HAP-1 (cell line): ENCODE measurements at regions not wholly inside any gene's neighbourhood (a gene's known extent, or its start where the extent isn't known, plus 50 kb on each side); places are given as distances from the start of the nearest gene placed in this dataset.

Experiments used
- DNase-seq, 2 experiments: peaks; one replicate each; pipeline ENCODE4 v3.0.0-alpha.2; 2016 to 2020; ENCODE audit warnings: low spot score in 2 of 2
- H3K27me3 ChIP-seq: fragments of 250-450 bp; sonication (Bioruptor Pico); 2 replicates; pipeline ENCODE4 v1.5.1; 2020; ENCODE audit warnings: low read depth, mild to moderate bottlenecking, moderate library complexity
- H3K36me3 ChIP-seq: fragments of 250-450 bp; sonication (Bioruptor Pico); replicated peaks from 2 replicates; pipeline ENCODE4 v1.5.1; 2020; ENCODE audit warnings: mild to moderate bottlenecking
- H3K4me1 ChIP-seq: fragments of 250-450 bp; sonication (Bioruptor Pico); 2 replicates; pipeline ENCODE4 v1.5.1; 2020; ENCODE audit warnings: mild to moderate bottlenecking
- H3K4me3 ChIP-seq: fragments of 250-450 bp; sonication (Bioruptor Pico); 2 replicates; pipeline ENCODE4 v1.5.1; 2020; ENCODE audit warnings: mild to moderate bottlenecking, moderate library complexity
- H3K9me3 ChIP-seq: fragments of 250-450 bp; sonication (Bioruptor Pico); 2 replicates; pipeline ENCODE4 v1.5.1; 2020; ENCODE audit warnings: mild to moderate bottlenecking, moderate library complexity
- in situ Hi-C: fragments of 300-500 bp; cut with MboI; formaldehyde crosslinking; loops from 3 replicates; pipeline ENCODE4 v1.14.3; 2020; ENCODE audit warnings: low sequenced_read_pairs, inconsistent platforms, mixed read lengths

DNA sequence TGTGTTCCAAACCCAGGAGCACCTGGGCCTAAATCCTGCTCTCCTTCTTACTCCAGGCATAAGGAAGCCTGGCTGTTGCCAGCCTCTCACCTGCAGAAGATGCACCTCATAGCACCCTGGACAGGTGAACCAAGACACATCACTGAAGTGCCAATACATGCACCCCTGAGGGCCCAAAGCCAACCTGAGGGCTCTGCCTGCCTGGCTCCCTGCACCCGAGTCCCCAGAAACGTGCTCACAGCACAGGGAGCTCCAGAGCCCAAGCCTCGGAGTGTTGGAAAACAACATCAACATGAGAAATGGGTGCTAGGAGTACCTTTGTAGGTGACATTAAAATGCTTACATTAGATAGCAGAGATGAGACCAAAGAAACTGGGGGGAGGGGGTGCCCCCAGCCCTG, 96.3 kb upstream of the RAB6C start:
- H3K4me1 ChIP-seq = no peaks in the 10 kb centered on the region
- no peak overlapping the region for H3K4me3 ChIP-seq
- no peaks in the 10 kb centered on the region for H3K36me3 ChIP-seq
- H3K27me3 ChIP-seq = no peaks in the 10 kb centered on the region
- DNase-seq = no peak
- no peaks in the 10 kb centered on the region for H3K9me3 ChIP-seq
- in situ Hi-C loops = no loop called here

DNA sequence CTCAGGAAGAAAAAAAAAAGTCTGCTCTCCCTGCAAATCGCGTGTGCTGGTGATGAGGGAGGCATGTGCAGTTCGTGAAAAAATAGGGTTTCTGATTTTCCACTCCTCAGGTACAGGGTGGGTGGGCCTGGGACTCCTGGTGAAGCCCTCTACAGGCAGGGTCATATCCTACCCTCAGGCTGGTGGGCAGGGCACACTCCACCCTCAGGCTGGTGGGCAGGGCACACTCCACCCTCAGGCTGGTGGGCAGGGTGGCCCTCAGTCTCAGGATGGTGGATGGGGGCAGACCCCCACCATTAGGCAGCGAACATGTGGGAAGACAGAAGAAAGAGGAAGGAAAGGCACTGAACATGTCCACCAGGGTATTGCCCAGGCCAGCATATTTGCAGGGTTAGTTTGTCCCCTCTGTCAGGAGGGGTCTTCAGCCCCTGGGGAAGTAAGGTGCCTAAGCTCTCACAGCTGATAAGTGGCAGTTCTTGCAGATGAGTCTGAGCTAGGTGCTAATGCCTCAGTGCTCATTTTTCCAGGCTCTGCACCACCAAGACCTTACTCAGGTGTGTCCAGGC, 95.2 kb upstream of the RAB6C start:
- Histone ChIP-seq H3K36me3 (no peaks in the 10 kb centered on the region), H3K9me3 (no peaks in the 10 kb centered on the region), H3K4me1 (no peaks in the 10 kb centered on the region), H3K27me3 (no peaks in the 10 kb centered on the region), H3K4me3 (no peak overlapping the region)
- no peak for DNase-seq
- in situ Hi-C loops = no loop called here

DNA sequence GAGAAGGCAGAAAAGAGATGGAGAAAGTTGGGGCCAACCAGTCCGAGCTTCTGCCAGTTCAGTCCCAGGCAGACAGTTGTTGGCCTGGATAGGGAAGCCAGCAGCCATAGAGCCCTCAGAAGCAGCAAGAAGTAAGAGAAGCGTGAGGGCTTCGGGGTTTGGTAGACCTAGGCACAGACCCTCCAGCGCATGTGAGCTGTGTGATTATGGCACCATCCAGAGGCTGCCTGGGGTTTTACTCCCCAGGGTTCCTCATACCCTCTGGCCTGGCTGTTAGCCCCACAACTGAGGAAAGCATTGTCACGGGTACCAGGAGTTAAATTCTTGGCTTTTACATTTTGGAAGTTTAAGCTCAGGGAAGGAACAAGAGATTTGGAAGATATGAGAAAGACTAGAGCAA, 93.7 kb upstream of the RAB6C start:
- DNase-seq = peak in 1 of 2 experiments; percentile 15
- Histone ChIP-seq H3K4me1 (no peaks in the 10 kb centered on the region), H3K4me3 (no peak overlapping the region), H3K36me3 (no peaks in the 10 kb centered on the region), H3K27me3 (no peaks in the 10 kb centered on the region), H3K9me3 (no peaks in the 10 kb centered on the region)
- in situ Hi-C loops = no loop called here

DNA sequence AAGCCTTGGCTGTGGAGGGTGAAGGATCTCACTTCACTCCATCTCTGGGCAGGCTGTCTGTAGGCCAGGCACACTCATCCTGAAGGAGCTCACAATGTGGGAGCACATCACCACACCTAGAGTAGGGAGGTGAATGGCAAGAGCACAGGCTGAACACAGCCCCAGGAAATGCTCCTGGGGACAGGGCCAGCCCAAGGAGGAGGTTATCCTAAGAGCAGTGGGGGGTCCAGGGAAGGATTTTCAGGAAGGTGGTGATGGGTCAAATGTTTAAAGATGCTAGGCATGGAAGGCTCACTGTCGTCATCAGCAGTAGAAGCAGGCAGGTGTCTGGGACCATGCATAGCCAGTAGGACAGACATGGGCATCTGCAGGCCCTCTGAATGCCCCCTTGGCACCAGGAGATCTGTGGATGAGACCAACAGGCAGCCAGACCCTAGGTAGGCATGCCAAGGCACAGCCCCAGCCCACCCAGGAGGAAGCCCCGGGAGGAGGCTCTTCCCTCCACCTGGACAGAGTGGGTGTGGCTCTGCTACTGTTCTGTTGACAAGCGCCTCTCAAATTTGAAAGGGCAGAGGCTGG, 91.7 kb upstream of the RAB6C start:
- Histone ChIP-seq H3K4me3 (no peak overlapping the region), H3K4me1 (no peaks in the 10 kb centered on the region), H3K36me3 (no peaks in the 10 kb centered on the region), H3K9me3 (no peaks in the 10 kb centered on the region), H3K27me3 (no peaks in the 10 kb centered on the region)
- in situ Hi-C loops = no loop called here
- no peak for DNase-seq

DNA sequence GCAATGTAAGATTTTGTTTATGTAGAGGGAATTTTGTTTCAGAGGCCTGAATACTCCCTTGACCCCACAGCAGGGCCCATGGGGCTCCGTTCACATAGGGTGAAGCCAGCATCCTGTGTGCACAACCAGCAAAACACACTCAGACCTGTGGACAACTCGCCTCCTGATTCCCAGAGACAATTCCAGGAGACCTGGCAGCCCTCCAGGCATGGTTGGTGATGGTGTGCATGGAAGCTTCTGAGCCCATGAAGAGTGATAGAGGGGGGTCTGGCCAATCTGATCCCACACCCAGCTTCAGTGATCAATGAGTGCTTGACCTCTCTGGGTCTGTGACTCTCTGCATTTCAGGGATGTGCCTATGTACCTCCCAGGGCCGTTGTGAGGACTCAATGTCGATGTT, 91.0 kb upstream of the RAB6C start:
- no peak for DNase-seq
- Histone ChIP-seq H3K27me3 (no peaks in the 10 kb centered on the region), H3K4me3 (no peak overlapping the region), H3K9me3 (no peaks in the 10 kb centered on the region), H3K4me1 (no peaks in the 10 kb centered on the region), H3K36me3 (no peaks in the 10 kb centered on the region)
- in situ Hi-C loops = no loop called here

DNA sequence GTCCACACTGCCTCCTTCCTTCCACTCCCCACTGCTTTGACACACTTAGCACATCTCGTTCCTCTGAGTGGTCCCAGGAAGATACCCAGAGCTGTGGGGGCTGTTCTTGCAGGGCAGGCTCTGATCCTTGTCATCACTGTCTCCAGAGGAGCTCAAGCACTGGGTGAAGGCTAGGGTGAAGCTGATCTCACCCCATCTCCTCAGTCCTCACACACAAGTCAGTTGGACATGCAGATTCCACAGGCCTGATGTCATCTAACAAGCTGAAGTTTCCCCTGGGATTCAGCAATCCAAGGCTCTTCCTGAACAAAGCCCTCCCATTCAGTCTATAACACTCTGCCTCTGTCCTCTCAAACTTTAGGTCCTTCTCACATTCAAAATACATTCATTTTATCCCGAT, 90.6 kb upstream of the RAB6C start:
- no peak overlapping the region for H3K4me3 ChIP-seq
- H3K36me3 ChIP-seq = no peaks in the 10 kb centered on the region
- in situ Hi-C loops = no loop called here
- no peak for DNase-seq
- no peaks in the 10 kb centered on the region for H3K27me3 ChIP-seq
- no peaks in the 10 kb centered on the region for H3K9me3 ChIP-seq
- H3K4me1 ChIP-seq = no peaks in the 10 kb centered on the region

DNA sequence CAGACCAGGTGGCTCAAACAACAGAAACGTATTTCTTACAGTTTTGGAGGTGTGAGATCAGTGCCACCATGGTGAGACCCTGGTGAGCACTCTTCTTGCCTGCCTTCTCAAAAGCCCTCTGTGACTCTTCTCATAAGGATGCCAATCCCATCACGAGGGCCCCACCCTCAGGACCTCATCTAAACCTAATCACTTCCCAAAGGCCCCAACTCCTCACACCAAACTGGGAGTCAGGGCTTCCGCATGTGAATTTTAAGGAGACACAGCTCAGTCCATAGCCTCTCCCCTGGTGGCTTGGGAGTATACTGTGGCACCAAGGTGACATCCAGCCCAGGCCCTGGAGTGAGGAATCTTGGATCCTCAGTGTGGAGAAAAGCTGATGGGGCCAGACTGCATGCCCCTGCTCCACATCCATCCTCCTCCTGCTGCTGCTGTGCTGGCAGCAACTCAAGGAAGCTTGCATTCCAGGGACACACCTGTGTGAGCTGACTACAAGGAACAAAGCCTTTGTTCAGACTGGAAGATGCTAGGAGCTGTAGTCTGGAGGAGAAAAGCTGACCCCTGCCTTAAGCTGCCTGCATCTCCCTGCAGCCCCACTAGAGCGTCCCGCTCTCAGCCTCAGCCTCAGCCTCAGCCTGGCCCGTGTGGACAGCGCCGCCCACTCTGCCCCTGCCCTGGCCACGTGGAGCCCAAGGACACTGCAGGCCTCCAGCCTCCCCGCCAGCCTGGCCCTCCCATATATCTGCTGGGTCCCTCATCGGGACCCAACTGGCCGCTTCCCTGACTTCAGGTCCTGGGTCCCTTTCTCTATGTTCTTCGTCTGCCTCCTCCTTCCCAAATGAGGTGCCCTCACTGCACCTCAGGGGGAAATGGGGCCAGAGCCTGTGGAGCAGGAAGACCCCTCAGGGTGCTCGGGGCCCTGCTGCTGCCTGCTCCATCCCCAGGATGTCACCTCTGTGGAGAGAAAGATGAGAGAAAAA, 87.8 kb upstream of the RAB6C start:
- no peak for DNase-seq
- in situ Hi-C loops = no loop called here

DNA sequence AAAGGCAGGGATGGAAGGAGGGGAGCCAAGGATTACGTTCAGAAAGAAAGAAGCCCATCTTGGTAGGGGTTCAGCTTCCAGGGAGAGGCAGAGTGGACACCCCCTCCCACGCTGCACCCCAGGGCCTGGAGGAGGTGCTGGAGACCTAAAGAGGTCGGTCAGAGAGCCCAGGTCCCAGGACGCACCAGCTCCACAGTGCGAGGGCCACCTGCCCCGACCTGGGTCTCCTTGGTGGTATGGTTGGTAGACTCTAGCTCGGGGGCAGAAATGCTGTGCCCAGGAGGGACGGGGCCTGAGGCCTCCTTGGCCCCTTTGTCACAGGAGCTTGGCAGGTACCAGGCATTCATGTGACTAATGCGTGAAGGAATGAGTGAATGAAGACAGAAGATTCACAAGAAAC, 87.1 kb upstream of the RAB6C start:
- in situ Hi-C loops = no loop called here
- H3K9me3 ChIP-seq = no peaks in the 10 kb centered on the region
- H3K36me3 ChIP-seq = no peaks in the 10 kb centered on the region
- H3K4me3 ChIP-seq = no peak overlapping the region
- H3K4me1 ChIP-seq = no peaks in the 10 kb centered on the region
- no peak for DNase-seq
- no peaks in the 10 kb centered on the region for H3K27me3 ChIP-seq

More for the DNA sequence above, 87.8 kb upstream of the RAB6C start:
- H3K4me3 ChIP-seq = no peak overlapping the region
- no peaks in the 10 kb centered on the region for H3K27me3 ChIP-seq
- no peaks in the 10 kb centered on the region for H3K36me3 ChIP-seq
- H3K4me1 ChIP-seq = no peaks in the 10 kb centered on the region
- H3K9me3 ChIP-seq = no peaks in the 10 kb centered on the region

DNA sequence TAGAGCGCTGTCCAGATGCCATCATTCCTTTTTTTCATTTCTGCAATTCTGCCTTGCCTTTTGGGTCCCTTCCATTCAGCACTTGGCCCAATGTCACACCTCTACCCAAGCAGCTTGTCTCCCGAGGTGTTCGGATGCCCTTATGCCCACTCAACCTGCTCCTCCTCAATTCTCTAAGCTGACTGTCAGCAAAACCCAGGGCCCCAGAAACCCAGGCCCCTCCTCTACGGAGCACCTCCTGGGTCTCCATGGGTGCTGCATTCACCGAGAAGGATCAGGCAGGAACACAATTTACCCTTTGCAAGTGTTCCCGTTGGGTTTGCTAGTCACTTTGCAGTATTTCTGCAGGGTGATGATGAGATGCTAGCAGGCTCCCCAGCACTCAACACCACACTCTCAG, 86.7 kb upstream of the RAB6C start:
- Histone ChIP-seq H3K4me1 (no peaks in the 10 kb centered on the region), H3K4me3 (no peak overlapping the region), H3K27me3 (no peaks in the 10 kb centered on the region), H3K36me3 (no peaks in the 10 kb centered on the region), H3K9me3 (no peaks in the 10 kb centered on the region)
- in situ Hi-C loops = no loop called here
- DNase-seq = no peak

DNA sequence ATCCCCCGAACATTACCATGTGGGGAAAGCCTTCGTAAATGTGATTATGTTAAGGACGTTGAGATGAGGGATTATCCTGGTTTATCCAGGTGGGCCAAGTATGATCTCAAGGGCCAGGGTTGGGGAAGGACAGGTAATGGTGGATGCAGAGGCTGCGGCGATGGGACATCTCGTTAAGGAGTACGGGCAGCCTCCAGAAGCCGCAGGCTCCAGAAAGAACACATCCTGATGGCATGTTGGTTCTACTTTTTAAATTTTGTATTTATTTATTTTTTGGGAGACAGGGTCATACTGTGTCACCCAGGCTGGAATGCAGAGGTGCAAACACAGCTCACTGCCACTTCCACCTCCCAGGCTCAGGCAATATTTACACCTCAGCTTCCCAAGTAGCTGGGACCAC, 86.2 kb upstream of the RAB6C start:
- Histone ChIP-seq H3K9me3 (no peaks in the 10 kb centered on the region), H3K27me3 (no peaks in the 10 kb centered on the region), H3K4me1 (no peaks in the 10 kb centered on the region), H3K4me3 (no peak overlapping the region), H3K36me3 (no peaks in the 10 kb centered on the region)
- in situ Hi-C loops = no loop called here
- no peak for DNase-seq

DNA sequence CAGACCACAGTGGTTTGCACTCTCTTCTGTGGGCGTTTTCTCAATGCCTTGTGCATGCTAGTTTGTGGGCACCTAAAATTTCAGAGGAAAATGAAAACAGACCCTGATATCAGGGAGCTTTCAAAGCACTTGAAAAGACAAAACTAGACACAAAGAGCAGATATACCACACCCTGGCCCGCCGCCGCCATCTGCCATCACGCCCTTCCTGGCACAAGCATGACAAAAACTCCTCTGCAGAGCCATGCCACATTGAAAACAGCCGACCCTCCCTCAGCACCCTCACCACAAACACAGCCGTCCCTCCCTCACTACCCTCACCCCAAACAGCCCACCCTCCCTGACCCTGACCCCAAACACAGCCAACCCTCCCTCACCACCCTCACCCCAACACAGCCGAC, 84.8 kb upstream of the RAB6C start:
- no peaks in the 10 kb centered on the region for H3K9me3 ChIP-seq
- in situ Hi-C loops = no loop called here
- no peak overlapping the region for H3K4me3 ChIP-seq
- H3K27me3 ChIP-seq = no peaks in the 10 kb centered on the region
- no peak for DNase-seq
- no peaks in the 10 kb centered on the region for H3K4me1 ChIP-seq
- H3K36me3 ChIP-seq = no peaks in the 10 kb centered on the region

DNA sequence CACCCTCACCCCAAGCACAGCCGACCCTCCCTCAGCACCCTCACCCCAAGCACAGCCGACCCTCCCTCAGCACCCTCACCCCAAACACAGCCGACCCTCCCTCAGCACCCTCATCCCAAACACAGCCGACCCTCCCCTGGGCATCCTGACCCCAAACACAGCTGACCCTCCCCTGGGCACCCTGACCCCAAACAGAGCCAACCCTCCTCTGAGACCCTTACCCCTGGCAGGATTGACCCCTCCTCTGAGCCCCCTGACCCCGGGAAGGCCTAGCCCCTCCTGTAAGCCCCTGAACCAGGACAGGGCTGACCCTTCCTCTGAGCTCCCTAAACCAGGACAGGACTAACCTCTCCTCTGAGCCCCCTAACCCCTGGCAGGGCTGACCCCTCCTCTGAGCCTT, 84.4 kb upstream of the RAB6C start:
- in situ Hi-C loops = no loop called here
- no peak for DNase-seq
- no peak overlapping the region for H3K4me3 ChIP-seq
- H3K9me3 ChIP-seq = no peaks in the 10 kb centered on the region
- no peaks in the 10 kb centered on the region for H3K4me1 ChIP-seq
- H3K27me3 ChIP-seq = no peaks in the 10 kb centered on the region
- H3K36me3 ChIP-seq = no peaks in the 10 kb centered on the region

DNA sequence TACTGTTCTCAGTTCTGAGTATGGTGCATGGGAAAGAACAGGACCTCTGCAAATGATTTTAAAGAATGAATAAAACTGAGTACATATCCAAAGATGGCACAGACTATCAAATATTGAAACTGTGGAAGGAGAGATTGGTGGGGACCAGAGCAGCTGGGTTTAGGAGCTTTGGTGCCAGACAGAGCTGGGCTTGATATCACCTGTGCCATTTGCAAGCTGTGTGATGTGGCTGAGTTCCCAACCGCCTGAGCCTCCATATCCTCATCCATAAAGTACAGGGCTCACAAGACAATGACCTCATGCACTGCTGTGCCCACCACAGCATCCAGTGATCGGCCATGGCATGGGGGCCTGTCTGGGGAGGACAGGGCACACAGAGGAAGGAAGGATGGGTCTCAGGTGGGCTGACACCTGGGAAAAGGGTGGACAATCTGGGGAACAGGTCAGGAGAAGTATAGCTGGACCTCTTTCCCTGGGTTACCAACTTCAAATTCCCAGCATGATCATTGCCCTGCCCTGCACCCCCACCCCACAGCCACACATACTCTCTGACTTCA, 83.9 kb upstream of the RAB6C start:
- H3K9me3 ChIP-seq = no peaks in the 10 kb centered on the region
- H3K4me1 ChIP-seq = no peaks in the 10 kb centered on the region
- no peaks in the 10 kb centered on the region for H3K27me3 ChIP-seq
- in situ Hi-C loops = no loop called here
- DNase-seq = no peak
- no peak overlapping the region for H3K4me3 ChIP-seq
- no peaks in the 10 kb centered on the region for H3K36me3 ChIP-seq
